ENCODE measurements at regions not wholly inside any gene's neighbourhood (a gene's known extent, or its start where the extent isn't known, plus 50 kb on each side); places are given as distances from the start of the nearest gene placed in this dataset.

DNA sequence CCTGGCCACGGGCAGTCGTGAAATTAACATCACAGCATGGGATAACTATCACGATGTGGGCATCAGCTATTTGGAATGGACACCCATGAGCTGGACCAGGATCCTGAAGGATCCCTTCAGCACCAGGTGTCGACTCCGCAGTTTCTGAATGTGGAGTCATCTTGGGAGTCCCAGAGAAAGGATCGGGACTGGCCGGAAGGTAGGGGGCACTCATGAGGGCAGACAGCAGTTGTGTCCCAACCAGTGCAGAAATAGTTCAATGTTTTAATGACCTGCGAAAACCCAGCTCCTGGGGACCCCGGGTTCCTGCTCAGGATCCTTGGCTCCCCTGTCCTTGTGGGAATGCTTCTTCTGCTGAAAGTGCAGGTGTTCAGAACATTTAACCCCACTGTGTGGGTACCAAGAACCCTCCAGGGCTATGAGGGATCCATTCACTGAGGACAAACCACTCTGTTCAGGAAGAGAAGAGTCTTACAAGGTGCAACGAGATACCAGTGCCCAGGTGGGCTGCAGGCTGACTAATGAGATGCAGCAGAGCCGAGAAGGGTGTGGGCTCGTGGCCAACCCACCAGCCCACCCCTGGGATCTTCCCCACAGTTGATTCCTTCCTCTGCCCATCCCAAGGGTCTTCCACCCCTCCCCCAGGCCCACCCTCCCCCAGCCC lies 154.8 kb downstream of the SALL1 start:
- DNase-seq (ENCODE audit: low spot score), result no peak

DNA sequence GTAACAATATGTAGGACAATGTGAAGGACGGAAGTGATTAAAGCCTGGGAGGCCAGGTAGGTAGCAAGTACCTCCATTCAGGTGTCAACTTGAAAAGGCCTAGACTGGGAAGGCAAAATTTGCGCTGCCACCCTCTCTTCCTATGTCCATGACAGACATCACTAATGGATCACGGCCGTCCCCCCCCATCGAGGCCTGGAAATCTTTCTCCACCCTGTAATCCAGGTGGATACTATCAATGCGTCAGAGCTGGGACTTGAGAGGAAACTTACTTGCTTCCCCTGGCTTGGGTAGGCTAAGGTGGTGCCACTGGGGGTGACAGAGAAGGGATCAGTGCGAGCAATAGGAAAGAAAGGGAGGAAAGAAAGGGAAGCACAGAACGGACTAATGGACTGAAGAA lies 156.1 kb downstream of the SALL1 start:
- no peak for DNase-seq (ENCODE audit: low spot score)

DNA sequence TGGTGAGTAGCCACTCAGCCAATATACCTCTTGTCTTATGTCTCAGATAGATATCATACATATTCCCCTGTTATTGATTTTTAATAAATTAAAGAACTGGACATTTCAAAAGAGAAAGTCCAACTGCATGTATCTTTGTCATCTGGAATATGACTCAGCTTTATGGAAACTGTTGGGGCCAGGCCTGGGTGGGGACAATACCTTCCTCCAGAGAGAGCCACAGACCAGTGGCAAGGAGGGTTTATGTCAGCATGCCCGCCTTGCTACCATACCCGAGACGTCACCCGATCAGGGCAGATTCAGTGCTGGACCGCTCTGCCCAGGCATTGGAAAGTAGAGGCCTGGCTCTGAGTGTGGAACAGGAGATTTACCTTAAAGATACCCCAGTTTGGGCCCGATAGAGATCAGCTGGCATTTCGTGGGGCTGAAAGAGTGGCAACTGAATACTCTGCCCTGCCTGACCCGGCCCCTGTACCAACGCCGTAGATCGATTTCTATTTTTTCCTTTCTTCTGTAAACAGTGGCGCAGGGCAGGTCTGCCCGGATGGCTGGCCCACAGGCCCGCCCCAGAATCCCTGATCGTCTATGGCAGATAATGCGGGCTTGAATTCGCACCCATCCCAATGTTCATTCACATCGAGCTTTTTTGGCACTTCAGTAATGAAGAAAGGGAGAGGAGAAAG lies 158.6 kb downstream of the SALL1 start:
- no peak for DNase-seq (ENCODE audit: low spot score)

DNA sequence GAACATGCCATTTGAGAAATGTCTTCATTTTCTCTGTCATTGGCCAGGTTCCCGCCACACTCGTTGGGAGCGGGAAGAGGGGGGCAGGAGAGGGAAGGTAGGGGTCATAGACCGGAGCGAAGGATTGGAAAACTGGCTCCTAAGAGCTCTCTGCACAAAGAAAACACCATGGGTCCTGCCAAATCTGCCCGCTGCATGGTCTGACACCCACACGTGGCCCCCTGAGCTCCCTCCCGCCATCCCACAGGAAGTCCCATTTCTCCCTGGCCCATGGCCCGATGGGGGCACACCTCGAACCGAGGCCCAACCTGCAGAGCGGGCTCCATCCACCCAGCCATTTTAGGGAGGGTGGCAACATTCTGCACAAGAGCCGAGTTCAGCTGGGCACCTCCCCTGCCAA lies 159.6 kb downstream of the SALL1 start:
- no peak for DNase-seq (ENCODE audit: low spot score)

DNA sequence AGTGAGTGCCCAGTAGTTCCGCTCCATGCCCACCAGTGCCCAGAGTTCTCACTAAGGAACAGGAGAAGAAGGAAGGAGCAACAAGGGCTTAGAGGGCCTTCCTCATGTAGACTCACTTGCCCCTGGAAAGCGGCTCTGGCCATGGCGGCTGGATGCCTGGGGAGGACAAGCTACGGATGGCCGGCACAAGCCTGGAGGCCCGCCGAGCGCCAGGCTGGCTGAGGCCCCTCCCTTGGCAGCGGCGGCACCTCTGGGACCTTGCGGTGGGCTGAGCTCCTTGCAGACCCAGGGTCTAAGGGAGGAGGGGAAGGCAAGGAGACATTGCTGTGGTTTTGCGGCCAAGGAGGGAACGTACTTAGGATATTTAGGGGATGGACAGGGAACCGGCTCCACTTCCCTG lies 160.1 kb downstream of the SALL1 start:
- no peak for DNase-seq (ENCODE audit: low spot score)

DNA sequence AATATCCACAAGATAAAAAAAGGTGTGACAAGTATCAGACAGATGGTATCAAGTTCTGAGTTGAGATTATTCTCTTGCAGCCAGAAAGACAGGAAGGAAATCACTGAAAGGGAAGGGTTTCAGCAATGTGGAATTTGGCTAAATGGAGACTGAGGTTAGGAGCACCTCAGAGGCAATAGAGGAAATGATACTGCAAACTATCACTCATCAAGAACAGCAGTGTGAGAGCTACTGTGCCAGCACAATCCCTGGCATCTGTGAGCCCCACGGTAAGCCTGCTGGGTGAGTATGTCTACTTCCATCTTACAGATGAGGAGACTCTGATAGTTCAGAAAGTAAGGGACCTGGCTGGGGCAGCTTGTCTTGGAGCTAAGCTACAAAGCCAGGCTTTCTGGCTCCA lies 162.0 kb downstream of the SALL1 start:
- DNase-seq (ENCODE audit: low spot score), result no peak

DNA sequence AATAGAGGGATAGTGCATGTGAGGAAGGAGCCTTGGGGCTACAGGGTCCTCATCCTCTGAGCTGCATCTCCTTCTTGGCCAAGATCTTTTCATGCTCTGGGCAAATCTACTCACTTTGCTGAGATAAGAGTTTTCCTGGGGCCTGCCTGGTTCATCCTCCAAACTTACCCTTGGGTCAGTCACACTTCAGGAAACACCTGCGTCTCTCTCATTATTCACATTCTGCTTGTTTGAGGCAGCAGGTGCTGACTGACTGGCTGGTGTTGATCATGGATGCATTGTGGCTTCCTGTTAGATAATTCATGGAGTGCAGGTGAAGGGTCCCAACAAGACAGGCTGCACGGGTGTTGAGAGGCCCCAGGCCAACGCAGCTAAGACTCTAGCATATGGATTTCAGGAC lies 162.6 kb downstream of the SALL1 start:
- no peak for DNase-seq (ENCODE audit: low spot score)

DNA sequence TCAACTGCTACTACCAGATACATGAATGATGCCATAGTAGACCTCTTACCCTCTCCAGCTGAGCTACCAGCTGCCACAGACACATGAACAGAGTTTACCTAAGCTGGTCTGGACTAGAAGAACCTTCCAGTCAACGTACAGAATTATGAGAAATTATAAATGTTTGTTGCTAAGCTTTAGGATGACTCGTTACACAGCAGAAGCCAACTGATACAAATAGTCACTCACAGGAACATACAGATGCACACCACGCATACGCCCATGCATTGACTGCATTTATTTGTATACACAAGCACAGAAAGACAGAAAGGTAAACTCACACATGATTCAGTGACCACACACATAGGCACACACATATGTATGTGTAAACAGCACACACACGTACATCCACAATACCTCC lies 164.6 kb downstream of the SALL1 start:
- DNase-seq (ENCODE audit: low spot score), result no peak

DNA sequence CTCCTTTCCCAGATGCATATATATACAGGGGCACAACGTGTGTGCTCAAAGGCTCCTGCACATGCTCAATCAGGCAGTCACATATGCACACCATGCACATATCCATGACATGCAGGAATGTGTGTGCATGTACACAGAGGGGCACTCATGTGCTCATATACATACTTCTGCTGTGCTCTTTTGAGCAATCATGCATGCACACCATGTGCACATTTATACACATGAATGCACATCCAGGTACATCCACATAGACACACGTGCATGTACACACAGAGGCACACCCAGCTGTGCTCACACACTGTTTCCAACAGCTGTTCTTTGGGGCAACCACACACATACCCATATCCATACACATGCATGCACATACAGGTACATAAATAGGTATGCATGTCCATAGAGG lies 165.3 kb downstream of the SALL1 start:
- DNase-seq (ENCODE audit: low spot score), result no peak

DNA sequence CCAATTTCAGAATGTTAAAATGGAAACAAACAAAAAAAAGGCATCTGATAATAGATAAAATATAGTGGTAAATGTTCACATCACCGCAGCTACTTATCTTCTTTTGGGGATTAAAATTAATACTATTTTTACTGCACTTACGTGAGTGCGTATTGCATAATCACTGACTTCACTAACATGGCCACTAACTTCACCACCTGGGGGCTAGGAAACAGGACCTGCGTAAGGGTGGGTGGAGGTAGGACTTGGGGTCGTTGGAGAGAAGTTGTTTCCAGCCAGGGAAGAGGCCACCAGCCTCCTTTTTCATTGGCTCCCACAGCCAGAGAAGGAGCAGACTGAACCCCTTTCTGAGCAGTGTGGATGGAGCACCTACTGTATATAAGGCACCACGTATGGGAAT lies 166.4 kb downstream of the SALL1 start:
- no peak for DNase-seq (ENCODE audit: low spot score)

DNA sequence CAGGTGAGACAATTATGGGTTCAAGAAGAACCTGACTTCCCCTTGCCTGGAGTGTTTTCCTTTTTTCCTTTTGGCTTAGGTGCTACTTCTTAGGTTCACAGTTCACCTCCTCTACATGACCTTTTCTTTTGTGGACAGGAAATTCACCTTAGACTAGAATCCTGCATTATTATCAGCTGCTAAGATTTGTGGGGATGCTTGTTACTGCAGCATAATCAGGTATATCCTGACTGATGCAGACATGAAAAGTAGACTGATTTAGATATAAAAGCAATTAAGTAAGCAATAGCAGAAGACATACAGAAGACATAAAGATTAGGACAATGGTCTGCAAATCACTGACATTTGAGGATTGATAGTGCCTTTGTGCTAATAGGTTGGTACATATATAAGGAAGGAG lies 168.3 kb downstream of the SALL1 start:
- no peak for DNase-seq (ENCODE audit: low spot score)

DNA sequence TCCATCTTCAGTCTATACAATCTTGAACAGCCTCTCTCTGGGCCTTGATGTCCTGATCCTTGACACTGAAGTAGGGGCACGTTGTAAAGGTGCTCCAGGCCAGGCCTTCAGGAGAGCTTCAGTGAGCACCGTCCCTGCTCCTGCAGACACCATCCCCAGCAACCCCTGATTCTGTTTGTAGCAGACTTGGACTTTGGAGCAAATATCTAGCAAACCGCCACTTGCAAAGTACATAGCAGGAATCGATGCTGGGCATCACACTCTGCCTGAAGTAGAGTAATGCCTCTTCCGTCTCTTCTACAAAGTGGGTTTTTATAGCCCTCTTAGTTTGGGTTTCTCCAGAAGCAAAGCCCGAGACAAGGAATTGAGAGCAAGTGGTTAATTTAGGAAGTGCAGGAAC lies 169.1 kb downstream of the SALL1 start:
- no peak for DNase-seq (ENCODE audit: low spot score)

DNA sequence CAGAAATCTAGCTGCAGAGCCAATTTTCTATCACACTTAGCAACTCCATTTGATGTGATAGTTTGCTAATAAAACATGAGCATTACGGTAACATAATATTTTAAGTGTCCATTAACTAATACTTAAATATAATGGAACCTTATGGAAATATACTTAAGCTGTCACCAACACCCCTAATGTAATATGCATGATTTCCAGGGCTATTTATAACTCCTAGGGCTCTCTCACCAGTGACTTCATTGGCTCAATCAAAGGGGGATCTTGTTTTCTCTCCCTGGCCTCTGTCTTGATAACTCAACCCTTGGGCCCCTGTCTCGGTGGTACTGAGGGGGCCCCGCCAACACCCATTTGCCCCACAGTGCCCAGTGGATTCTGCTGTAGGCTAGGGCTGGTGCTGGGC lies 170.4 kb downstream of the SALL1 start:
- no peak for DNase-seq (ENCODE audit: low spot score)

DNA sequence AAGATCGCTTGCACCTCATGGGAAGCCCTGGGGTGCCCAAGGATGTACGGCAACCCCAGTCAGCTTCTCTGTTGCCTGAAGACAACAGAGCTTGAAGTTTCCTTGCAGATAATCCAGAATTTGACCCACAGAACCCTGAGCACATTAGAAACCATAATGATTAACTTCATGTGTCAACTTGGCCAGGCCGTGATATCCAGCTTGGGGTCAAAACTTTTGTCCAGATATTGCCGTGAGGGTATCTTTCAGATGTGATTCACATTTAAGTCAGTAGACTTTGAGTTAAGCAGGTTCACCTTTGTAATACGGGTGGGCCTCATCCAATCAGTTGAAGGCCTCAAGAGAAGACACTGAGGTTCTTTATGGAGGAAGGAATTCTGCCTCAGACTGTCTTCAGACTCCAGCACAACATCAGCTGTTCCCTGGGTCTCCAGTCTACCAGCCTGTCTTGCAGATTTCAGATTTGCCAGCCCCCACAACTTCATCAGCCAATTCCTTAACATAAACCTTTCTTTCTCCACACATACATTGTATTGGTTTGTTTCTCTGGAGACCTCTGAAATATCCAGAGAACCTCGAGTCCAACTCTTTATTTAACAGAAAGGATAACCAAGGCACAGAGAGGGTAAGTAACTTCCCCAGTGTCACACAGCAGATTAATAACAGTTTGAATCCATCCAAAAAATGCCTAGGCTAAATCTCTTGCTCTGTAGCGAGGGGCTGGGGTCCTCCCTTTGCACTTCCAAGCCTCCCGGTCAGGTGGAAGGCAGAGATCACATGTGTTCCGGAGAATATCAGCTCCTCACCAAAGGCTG lies 171.1 kb downstream of the SALL1 start:
- DNase-seq (ENCODE audit: low spot score), result no peak

DNA sequence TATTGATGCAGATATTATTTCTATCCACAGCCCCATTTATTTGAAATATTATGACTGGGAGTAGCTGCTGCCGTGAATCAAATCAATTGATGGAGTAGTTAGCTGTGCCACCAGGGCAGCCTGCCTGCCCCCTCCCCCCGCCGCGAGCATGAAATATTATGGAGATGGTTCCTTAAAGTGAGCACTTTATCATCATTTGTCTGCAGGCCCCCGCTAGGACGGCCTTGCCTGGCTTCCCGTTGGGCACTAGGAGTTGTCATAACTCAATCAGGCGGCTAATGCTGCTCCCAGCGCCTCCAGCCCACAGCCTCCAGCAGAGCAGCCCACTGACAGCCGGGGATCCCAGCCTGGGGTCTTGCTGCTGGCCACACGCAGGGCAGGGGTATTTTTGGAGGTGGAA lies 173.9 kb downstream of the SALL1 start:
- peak; percentile 6 for DNase-seq (ENCODE audit: low spot score)

DNA sequence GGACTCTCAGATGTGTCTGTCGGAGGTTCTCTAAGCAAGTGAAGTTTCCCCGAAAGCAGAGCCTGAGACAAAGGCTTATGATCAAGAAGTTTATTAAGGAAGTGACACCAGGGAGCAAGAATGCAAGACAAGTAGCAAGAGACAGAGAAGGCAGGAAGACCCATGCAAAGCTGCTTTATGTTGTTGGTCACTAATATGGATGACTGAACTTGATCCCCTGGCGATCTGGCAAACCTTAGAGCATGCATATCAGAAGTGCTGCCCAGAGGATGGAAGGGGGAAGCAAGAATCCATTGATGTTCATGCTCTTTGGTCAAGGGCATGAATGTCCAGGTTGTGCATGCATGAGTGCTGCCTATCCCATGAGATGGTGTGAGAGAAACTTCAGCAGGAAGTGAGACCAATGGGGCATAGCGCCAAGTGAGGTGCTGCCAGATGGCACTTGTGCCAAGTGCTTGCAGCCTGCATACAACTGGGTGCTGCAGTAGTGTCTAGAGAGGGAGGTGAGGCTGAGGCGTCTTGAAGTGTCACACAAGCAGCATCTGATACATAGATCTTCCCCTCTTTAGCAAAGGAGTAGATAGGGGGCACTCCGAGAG lies 176.5 kb downstream of the SALL1 start:
- DNase-seq (ENCODE audit: low spot score), result no peak

DNA sequence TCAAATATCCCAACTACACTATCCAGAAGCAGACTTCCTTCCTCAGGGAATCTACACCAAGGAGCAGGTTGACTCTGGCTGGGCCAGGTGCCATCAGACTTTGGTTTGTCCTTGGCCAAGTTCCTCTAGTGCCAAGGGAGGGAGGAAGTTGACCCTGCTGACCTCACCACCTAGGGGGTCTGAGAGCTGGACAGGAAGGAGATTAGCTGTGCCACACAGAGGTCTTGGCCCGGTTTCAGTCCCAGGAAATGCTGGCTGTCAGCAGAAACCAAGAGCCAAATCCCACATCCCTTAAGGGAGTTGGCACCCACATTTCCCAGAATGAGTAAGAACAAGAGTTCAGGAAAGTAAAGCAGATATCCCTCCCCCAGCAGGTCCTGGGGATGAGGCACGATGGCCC lies 178.2 kb downstream of the SALL1 start:
- DNase-seq (ENCODE audit: low spot score), result no peak

DNA sequence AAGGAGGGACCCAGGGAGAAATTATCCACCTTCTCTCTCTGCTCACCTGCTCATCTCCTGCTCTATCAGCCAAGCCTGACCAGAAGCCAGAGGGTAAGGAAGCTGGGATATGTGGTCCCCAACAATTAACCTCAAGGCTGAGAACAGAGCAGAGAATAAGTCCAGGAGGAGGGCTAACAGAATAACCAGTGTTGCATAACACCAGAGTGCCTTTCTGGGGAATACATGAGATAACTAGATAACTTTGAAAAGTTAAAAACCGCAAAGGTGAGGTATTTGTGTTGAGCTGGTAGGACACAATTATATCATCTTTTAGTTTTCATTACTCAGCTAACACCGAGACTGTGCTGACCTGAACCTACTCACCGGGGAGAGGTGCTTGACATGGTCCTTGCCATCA lies 180.8 kb downstream of the SALL1 start:
- no peak for DNase-seq (ENCODE audit: low spot score)

DNA sequence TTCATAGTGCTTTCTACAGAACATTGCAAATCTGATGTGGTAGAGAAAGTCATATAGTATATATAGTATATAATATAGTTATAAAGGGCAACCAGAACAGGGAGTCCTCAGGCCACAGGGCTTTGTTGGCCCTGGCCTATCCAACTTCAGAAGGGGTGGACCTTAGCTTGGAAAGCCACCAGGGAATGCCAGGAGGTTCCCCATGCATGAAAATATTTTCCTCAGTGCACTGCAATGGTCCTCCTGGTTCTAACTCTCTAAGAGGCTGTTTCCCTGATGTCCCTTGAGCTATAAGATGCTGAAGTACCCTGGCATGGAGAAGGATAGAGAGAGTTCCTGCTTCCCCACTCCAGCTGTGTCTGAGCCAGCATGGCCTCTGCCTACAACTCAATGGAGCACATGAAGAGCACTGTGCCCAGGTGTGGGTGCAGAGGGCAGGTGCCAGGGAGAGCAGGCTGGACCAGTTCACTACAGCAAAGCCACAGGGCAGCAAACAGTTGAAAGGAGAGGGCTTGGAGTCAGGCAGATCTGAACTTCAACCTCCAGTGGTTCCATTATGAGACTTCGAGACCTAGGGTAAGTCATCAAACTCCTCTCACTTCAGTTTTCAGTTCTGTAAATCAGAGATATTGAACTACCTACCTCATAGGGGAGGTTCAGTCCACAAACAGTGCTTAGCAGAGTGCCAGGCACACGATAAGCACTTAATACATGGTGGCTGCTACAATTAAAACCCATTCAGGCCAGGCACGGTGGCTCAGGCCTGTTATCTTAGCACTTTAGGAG lies 183.1 kb downstream of the SALL1 start:
- DNase-seq (ENCODE audit: low spot score), result no peak

DNA sequence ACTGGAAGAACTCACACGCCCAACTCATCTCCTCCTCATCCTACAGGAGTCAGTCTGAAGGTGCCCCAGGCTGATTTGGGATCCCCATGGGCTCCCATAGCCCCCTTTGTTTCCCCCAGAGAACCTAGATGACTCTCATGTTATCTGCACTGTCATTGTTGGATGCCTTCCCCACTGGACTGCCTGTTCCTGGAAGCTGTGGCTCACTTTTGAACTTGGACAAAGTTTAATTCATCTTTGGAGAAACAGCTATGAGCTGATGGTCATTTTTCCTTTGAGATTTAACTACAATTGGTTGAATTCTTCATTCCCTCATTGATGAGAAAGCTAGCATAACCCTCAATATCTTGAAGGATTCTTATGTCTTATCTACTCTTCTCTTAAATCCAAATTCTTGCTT lies 186.6 kb downstream of the SALL1 start:
- no peak for DNase-seq (ENCODE audit: low spot score)

DNA sequence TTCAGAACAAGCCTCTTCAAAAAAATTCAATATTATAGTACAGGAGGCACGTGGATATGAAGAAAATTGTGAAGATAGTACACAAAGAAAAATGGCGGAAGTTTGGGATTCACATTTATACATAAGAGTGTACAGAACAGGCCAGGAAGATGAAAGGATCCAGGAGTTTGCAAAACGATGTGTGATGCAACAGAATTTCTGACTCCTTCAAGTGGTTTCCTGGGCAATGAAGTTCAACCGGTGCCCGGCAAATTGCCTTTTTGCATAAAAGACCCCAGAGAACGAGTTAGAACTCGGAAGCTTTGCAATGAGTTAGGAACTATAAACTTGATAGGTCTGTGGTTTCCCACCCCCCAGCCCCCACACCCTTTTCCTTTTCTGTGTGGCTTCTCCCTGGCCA lies 189.1 kb downstream of the SALL1 start:
- no peak for DNase-seq (ENCODE audit: low spot score)
